ENCODE measurements at regions not wholly inside any gene's neighbourhood (a gene's known extent, or its start where the extent isn't known, plus 50 kb on each side); places are given as distances from the start of the nearest gene placed in this dataset.

- no peak overlapping the region for H2AFZ ChIP-seq (ENCODE audit: low read depth, low read length)
- no peak for ATAC-seq
- 0% methylated on average over 1 of the region's 1 CpG for WGBS (ENCODE audit: insufficient coverage, low coverage, missing lambda C conversion rate)
- POLR2A ChIA-PET: no interaction called here
- H3K4me1 ChIP-seq (replicated peaks in 1 of 2; ENCODE audit: control insufficient read depth in 2 of 2, insufficient read depth in 2 of 2, low read length in 2 of 2): no peaks in the 10 kb centered on the region
- H3K27ac ChIP-seq (ENCODE audit: extremely low read depth, low read depth, low read length): no peak overlapping the region
- no peak for DNase-seq (ENCODE audit: extremely low read depth in 1 of 4, low spot score in 3 of 4)
- no peak overlapping the region for H3K9ac ChIP-seq (ENCODE audit: insufficient read depth in 1 of 2, low read depth in 2 of 2, low read length in 2 of 2)
- CTCF ChIA-PET (ENCODE audit: low intra/inter-chr PET ratio): no interaction called here
- H3K4me2 ChIP-seq (ENCODE audit: insufficient read depth, low read length): no peak overlapping the region
- no peaks in the 10 kb centered on the region for H4K20me1 ChIP-seq (replicated peaks; ENCODE audit: control insufficient read depth, insufficient read depth, low read length)
- H3K36me3 ChIP-seq (ENCODE audit: control insufficient read depth, insufficient read depth, low read length): no peaks in the 10 kb centered on the region
- H3K9me3 ChIP-seq (replicated peaks; ENCODE audit: control insufficient read depth, insufficient read depth, low read depth, low read length): no peaks in the 10 kb centered on the region
- intact Hi-C loops (cut with micrococcal nuclease): no loop called here
- in situ Hi-C loops (cut with MboI): no loop called here
- H3K79me2 ChIP-seq (ENCODE audit: control insufficient read depth, insufficient read depth, low read length): no peaks in the 10 kb centered on the region
- H3K27me3 ChIP-seq (ENCODE audit: control insufficient read depth in 2 of 2, insufficient read depth in 2 of 2, low read length in 2 of 2): no peaks in the 10 kb centered on the region
- FAIRE-seq: no peak
- H3K9me1 ChIP-seq (ENCODE audit: control insufficient read depth, insufficient read depth, low read length): no peaks in the 10 kb centered on the region
- H3K4me3 ChIP-seq: no peak overlapping the region
- BruUV-seq (replicated peaks): no TSS peak
- TF ChIP-seq DDX20 (tag; IDR thresholded peaks at IDR 0.05; ENCODE audit: low read depth): no peak
- TF ChIP-seq ZSCAN32 (CRISPR knock-in tag; IDR thresholded peaks at IDR 0.05): no peak
- no peak for TF ChIP-seq MLLT1 (IDR thresholded peaks at IDR 0.05)
- no peak for TF ChIP-seq ILF3 (IDR thresholded peaks at IDR 0.05; ENCODE audit: borderline replicate concordance)
- TF ChIP-seq ZNF280A (IDR thresholded peaks at IDR 0.05; ENCODE audit: low read depth, partially characterized antibody): no peak
- no peak for TF ChIP-seq CREB3L1 (IDR thresholded peaks at IDR 0.05; ENCODE audit: borderline replicate concordance, low read depth)
- TF ChIP-seq NFYB (IDR thresholded peaks at IDR 0.05; ENCODE audit: extremely low read depth, insufficient read length): no peak
- no peak for TF ChIP-seq NFXL1 (CRISPR knock-in tag; IDR thresholded peaks at IDR 0.05)
- no peak for TF ChIP-seq KAT8 (IDR thresholded peaks at IDR 0.05; ENCODE audit: low read depth)
- no peak for TF ChIP-seq HNRNPH1 (optimal IDR thresholded peaks at IDR 0.05; ENCODE audit: low read depth, low read length)
Measured at GRCh38 chr12:77481687-77482086, 349.0 kb upstream of the NAV3 start.
